ENCODE measurements at regions not wholly inside any gene's neighbourhood (a gene's known extent, or its start where the extent isn't known, plus 50 kb on each side); places are given as distances from the start of the nearest gene placed in this dataset.

GRCh38 chr1:238419209-238419608, 528.5 kb upstream of the ZP4 start:
- DNase-seq, result no peak
- H2AFZ ChIP-seq (ENCODE audit: insufficient read depth, low read depth, low read length, poor library complexity, severe bottlenecking), result no peak overlapping the region
- no peak overlapping the region for H3K4me2 ChIP-seq (replicated peaks; ENCODE audit: low read depth, low read length, poor library complexity, severe bottlenecking)
- Mint-ChIP-seq H3K4me1 (no peaks in the 10 kb centered on the region), H3K27me3 (no peaks in the 10 kb centered on the region), H3K27ac (no peak overlapping the region), H3K9me3 (ENCODE audit: insufficient read depth) (peaks cover 2% of the 10 kb centered on the region), H3K4me3 (no peak overlapping the region)
- H4K20me1 ChIP-seq (ENCODE audit: control insufficient read depth, insufficient read depth, low read length, poor library complexity, severe bottlenecking), result no peaks in the 10 kb centered on the region
- ATAC-seq (ENCODE audit: low read depth), result no peak
- no peaks in the 10 kb centered on the region for H3K36me3 ChIP-seq (replicated peaks in 1 of 2; ENCODE audit: control extremely low read depth in 1 of 2, control insufficient read depth in 1 of 2, extremely low read depth in 1 of 2, insufficient read depth in 2 of 2, low read length in 1 of 2)
- 100% methylated on average over 1 of the region's 3 CpGs for whole genome bisulfite sequencing (ENCODE audit: insufficient coverage)
- POLR2A ChIA-PET, result no interaction called here
- no peaks in the 10 kb centered on the region for H3K9me3 ChIP-seq (ENCODE audit: control extremely low read depth in 1 of 3, control insufficient read depth in 2 of 3, insufficient read depth in 1 of 3, low read length in 2 of 3)
- no peaks in the 10 kb centered on the region for H3K4me1 ChIP-seq (ENCODE audit: control insufficient read depth in 2 of 2, insufficient read depth in 2 of 2, low read length in 2 of 2)
- no peak overlapping the region for H3K27ac ChIP-seq (ENCODE audit: low read length in 2 of 2)
- intact Hi-C loops (cut with micrococcal nuclease), result no loop called here
- no peaks in the 10 kb centered on the region for H3K79me2 ChIP-seq (ENCODE audit: control insufficient read depth, insufficient read depth, low read length)
- CTCF ChIA-PET, result no interaction called here
- TF ChIP-seq CTCF (IDR thresholded peaks at IDR 0.05), result no peak
- H3K4me3 ChIP-seq (ENCODE audit: control extremely low read depth in 1 of 5, extremely low read depth in 1 of 5, insufficient read depth in 1 of 5, low read depth in 2 of 5, low read length in 4 of 5), result no peak overlapping the region
- H3K9ac ChIP-seq (ENCODE audit: low read length), result no peak overlapping the region
- H3K27me3 ChIP-seq (replicated peaks in 1 of 4; ENCODE audit: control extremely low read depth in 1 of 4, control insufficient read depth in 3 of 4, insufficient read depth in 4 of 4, low read length in 3 of 4), result no peaks in the 10 kb centered on the region

GRCh38 chr1:238409932-238410331, 519.2 kb upstream of the ZP4 start:
- Mint-ChIP-seq H3K4me1 (no peaks in the 10 kb centered on the region), H3K4me3 (no peak overlapping the region), H3K27me3 (no peaks in the 10 kb centered on the region), H3K9me3 (ENCODE audit: insufficient read depth) (peaks cover 5% of the 10 kb centered on the region), H3K27ac (no peak overlapping the region)
- H2AFZ ChIP-seq (ENCODE audit: insufficient read depth, low read depth, low read length, poor library complexity, severe bottlenecking), result no peak overlapping the region
- CTCF ChIA-PET, result no interaction called here
- no peak for TF ChIP-seq EZH2 (IDR thresholded peaks at IDR 0.05; ENCODE audit: borderline replicate concordance, insufficient read depth, low read depth, low read length, poor library complexity, severe bottlenecking)
- no peak for TF ChIP-seq CTCF (IDR thresholded peaks at IDR 0.05)
- POLR2A ChIA-PET, result no interaction called here
- no peak overlapping the region for H3K9ac ChIP-seq (ENCODE audit: low read length)
- no peaks in the 10 kb centered on the region for H3K27me3 ChIP-seq (replicated peaks in 1 of 4; ENCODE audit: control extremely low read depth in 1 of 4, control insufficient read depth in 3 of 4, insufficient read depth in 4 of 4, low read length in 3 of 4)
- DNase-seq (no peak), ATAC-seq (ENCODE audit: low read depth) (no peak)
- H3K36me3 ChIP-seq (replicated peaks in 1 of 2; ENCODE audit: control extremely low read depth in 1 of 2, control insufficient read depth in 1 of 2, extremely low read depth in 1 of 2, insufficient read depth in 2 of 2, low read length in 1 of 2), result no peaks in the 10 kb centered on the region
- no peaks in the 10 kb centered on the region for H3K79me2 ChIP-seq (ENCODE audit: control insufficient read depth, insufficient read depth, low read length)
- intact Hi-C loops (cut with micrococcal nuclease), result no loop called here
- no peak overlapping the region for H3K27ac ChIP-seq (ENCODE audit: low read length in 2 of 2)
- H3K4me3 ChIP-seq (ENCODE audit: control extremely low read depth in 1 of 5, extremely low read depth in 1 of 5, insufficient read depth in 1 of 5, low read depth in 2 of 5, low read length in 4 of 5), result no peak overlapping the region
- H3K9me3 ChIP-seq (ENCODE audit: control extremely low read depth in 1 of 3, control insufficient read depth in 2 of 3, insufficient read depth in 1 of 3, low read length in 2 of 3), result peaks cover 0 to 1% (median 0%) of the 10 kb centered on the region in 3 donors
- H3K4me1 ChIP-seq (ENCODE audit: control insufficient read depth in 2 of 2, insufficient read depth in 2 of 2, low read length in 2 of 2), result no peaks in the 10 kb centered on the region
- no peaks in the 10 kb centered on the region for H4K20me1 ChIP-seq (ENCODE audit: control insufficient read depth, insufficient read depth, low read length, poor library complexity, severe bottlenecking)
- WGBS (ENCODE audit: insufficient coverage), result 70% methylated on average over 2 of the region's 5 CpGs
- H3K4me2 ChIP-seq (replicated peaks; ENCODE audit: low read depth, low read length, poor library complexity, severe bottlenecking), result no peak overlapping the region

Data from B cell (primary cell).